Hematopoietic multipotent progenitor cell treated with erythropoietin and hydrocortisone succinate and interleukin-3 and kit ligand, for 8 days (in vitro differentiated cells): ENCODE measurements at regions not wholly inside any gene's neighbourhood (a gene's known extent, or its start where the extent isn't known, plus 50 kb on each side); places are given as distances from the start of the nearest gene placed in this dataset.
A peak's percentile ranks its signal among the peaks of the same experiment; 100 is the strongest.
"Not testable (repeated sequence)": the region's sequence is repeated elsewhere in the genome, so short reads cannot be mapped to it uniquely, and the experiment has no call there.

Experiments
- DNase-seq: peaks from one replicate; pipeline ENCODE4 v3.0.0-alpha.2; 2015

DNA sequence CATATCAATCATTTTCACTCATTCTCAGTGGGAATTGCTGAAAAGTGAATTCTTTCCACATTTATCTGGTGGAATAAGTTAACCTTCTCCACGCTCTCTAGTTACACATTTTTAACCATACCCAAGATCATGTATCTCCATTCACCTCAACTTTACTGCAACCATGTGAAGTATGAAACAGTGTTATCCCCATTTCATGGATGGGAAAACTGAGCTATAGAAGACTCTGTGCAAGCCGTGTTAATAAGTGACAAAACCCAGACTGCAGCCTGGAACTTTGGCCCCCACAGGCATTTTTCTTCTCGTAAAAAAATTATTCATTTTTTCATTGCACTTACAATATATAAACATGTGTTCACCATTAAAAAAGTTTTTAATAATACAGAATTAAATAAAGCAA, 82.4 kb upstream of the CCND2 start:
- no peak for DNase-seq

DNA sequence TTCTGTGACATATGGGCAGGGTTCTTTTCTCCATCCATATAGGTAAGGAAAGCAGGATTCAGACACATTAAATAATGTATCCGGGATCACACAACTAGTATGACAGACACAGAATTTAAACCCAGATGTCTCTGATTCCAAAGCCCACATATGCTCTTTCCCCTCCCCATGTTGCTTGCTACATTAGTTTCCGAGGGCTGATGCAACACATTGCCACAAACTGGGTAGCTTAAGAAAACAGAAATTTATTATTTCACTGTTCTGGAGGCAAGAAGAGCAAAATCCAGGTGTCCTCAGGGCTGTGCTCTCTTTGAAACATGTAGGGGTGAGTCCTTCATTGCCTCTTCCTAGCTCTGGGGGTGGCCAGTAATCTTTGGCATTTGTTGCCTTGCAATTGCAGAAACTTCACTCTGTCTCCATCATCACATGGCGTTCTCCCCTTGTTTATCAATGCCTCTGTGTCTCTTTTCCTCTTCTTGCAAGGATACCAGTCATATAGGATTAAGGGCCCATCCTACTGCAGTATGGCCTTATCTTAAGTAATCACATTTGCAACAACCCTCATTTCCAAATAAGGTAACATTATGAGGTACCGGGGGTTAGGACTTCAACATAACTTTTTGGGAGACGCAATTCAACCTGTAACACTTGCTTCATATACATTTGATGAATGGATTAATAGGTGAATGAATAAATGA, 83.0 kb upstream of the CCND2 start:
- DNase-seq, result peak; percentile 34

DNA sequence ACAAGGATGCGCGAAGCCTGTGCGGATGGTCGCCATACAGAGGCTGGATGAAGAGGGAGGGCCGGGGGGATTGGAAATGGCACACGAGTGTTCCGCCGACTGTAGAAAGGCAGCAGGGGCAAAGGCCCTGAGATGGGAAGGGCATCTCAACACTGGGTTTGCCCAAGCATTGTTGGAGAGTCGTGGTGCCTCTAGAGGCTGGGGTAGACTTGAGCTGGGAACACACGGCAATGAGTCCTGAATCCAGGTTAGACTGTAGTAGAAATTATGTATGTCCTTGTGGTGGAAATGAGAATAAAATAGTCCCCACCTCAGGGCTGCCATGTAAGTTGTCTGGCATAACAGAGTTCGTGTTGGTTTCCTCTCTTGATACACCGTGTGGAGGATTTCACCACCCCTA, 83.8 kb upstream of the CCND2 start:
- no peak for DNase-seq

DNA sequence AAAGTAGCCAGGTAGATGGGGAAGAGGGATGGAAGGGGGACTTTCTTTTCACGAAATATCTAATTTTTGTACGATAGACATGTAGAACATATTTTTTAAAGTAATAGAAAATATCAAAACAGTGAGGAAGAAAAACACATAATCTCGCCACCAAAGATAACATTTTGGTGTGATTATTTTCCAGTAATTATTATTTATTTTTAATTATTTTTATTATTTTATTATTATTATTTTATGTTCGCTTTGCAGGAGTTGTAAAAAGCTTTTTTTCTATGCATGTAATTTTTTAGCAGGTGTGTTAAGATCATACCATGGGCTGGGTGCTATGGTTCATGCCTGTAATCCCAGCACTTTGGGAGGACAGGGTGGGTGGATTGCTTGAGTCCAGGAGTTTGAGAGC, 85.6 kb upstream of the CCND2 start:
- DNase-seq, result no peak

DNA sequence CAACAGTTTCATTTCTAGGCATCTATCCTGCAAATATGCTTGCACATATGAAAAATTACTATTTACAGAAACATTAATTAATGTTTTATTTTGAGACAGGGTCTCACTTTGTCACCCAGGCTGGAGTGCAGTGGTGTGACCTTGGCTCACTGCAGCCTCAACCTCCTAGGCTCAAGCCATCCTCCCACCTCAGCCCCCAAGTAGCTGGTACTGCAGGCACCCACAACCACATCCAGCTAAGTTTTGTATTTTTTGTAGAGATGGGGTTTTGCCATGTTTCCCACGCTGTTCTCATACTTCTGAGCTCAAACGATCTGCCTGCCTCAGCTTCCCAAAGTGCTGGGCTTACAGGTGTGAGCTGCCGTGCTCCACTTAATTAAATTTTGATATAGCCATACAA, 86.2 kb upstream of the CCND2 start:
- DNase-seq, result not testable (repeated sequence)

DNA sequence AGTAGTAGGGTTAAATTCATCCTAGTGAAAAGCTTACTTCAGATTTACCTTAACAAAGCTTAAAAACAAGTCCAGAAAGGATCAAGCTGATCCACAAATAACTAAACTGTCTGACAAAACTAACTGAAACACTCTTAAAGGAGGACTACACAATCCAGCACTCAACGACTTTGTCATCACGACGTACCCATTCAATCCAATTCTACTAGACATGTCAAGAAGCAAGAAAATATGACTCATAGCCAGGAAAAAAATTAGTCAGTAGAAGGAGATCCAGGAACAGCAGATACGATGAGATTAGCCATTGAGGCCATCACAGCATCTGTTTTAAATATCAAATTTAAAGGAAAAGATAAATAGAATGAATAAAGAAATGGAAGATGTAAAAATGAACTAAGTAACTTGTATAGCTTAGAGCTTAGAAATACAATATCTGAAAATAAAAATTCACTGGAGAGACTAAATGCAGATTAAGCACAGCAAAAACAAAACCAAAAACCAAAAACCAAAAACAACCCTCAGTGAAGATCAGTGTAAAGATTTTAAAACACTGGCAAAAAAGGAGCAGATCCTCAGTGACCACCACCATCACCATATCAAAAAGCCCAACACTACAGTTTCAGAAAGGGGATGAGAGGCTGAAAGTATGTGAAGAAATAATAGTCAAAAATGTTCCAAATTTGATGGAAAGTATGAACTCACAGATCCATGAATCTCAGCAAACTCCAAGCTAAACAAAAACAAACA, 95.0 kb upstream of the CCND2 start:
- no peak for DNase-seq

DNA sequence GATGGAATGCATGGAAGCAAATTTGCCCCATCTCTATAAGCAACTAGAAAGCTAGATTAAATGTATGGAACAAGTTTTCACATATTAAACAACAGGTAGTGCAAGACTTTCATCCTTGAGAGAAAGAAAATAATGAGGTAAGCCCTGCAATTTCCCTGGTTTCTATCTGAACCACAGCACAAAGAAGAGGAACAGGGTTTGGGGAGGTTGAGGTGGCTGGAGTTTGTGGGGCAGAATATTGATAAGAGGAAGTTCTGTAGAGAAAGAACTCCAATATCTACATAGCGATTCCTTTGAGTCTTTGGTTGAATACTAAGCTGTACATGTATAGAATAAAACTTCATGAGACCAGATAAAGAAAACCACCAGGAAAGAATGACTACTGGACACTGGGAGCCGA, 96.3 kb upstream of the CCND2 start:
- no peak for DNase-seq

DNA sequence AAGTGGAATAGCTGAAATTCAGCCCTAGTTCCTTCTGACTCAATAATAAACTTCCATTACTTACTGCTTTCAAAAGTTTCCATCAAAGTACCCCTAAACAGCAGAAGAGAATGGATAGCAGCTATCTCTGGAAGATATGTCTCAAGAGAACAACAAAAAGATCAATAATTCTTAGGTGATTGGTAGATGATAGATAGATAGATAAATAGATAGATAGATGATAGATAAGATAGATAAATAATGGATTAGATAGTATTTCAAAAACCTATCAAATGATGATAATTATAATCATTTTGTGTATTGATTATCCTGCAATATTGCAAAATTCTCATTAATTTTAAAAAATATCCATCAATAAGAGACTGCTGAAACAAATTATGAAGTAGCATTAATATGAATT, 97.4 kb upstream of the CCND2 start:
- no peak for DNase-seq

DNA sequence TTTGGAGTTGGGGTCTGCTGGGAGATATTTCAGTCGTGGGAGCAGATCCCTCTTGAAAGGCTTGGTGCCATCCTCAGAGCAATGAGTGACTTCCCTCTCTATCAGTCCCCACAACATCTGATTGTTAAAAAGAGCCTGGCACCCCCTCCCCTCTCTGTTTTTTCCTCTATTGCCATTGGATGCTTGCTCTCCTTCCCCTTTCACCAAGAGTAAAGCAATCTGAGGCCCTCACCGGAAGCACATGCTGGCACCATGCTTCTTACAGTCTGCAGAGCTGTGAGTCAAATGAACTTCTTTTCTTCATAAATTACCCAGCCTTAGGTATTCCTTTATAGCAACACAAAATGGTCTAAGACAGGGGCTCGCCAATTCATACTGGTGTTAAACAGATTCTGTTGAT, 99.1 kb upstream of the CCND2 start:
- DNase-seq, result no peak

DNA sequence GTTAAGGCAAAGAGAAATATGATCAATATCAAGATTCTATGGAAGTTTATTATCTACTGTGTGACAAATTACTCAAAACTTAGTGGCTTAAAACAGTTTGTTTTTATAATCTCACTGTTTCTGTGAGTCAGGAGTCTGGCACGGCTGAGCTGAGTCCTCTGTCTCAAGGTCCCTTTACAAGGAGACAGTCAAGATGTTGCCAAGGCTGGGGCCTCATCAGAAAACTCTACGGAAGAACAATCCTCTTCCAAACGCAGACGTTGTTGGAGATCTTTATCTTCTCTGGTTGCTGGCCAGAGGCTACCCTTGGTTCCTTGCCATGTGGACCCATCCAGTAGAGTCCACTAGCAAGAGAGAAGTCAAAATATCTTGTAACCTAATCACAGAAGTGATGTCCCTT, 100.6 kb upstream of the CCND2 start:
- DNase-seq, result no peak

DNA sequence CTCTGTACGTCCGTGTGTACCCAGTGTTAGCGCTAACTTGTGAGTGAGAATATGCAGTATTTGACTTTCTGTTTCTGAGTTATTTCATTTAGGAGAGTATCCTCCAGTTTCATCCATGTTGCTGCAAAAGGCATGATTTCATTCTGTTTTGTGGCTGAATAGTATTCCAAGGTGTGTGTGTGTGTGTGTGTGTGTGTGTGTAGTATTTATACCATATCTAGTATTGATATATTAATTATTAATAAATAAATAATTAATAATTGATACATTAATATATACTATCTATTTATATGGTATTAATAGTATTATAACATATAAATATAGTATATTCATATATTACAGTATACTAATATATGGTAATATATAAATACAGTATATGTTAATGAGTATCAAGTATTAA, 101.8 kb upstream of the CCND2 start:
- no peak for DNase-seq

DNA sequence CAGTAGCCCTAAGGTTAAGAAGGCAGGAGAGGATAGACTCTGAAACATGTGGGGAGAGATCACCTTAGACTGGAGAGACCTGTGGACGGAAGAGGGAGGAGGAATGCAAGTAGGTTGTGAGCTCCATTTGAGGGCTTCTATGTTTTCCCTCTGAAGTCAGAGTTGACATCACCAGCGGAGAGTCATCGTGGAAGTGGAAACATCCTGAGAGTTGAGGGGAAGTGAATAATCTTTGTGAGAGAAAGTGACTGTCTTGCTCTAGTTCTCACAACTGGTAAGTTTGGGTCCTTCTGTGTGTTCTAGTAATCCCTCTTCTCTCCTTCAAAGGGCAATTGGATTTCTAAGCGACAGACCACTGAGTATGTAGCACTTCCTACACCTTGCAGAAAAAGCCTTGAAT, 103.6 kb upstream of the CCND2 start:
- DNase-seq, result no peak

DNA sequence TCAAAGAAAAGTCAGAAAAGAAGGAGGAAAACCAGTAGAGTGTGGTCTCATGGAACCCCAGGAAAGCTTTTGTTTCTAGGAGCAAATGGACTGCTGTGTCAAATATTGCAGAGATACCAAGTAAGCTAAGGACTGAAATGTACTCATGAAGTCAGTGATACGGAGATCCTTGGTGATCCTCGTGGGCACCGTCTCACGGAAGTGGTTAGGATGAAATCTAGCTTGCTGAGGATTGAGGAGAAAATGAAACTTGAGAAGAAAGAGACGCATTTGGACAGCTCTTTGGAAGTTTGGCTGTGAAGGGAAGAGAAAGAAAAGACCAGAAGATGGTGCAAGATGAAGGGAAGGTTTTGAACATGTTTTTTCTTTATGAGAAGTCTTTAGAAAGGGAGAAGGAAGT, 104.0 kb upstream of the CCND2 start:
- no peak for DNase-seq

DNA sequence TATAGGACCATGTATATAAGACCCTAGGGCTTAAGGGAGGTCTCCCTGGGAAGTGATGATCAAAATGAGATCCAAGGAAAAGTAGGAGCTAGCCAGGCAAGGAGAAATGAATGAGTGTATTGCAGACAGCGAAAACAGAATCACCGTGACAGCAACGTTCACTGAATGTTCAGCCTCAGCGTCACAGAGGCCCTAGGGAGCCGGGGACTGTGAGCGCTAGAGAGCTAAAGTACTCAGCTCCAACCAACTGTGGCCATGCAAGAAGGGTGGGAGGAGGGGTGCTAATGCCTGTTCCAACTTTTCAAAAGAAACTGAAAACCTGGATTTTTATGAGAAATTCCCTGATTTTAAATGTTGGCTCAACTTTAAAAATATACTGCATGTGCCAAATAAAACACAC, 105.5 kb upstream of the CCND2 start:
- no peak for DNase-seq

DNA sequence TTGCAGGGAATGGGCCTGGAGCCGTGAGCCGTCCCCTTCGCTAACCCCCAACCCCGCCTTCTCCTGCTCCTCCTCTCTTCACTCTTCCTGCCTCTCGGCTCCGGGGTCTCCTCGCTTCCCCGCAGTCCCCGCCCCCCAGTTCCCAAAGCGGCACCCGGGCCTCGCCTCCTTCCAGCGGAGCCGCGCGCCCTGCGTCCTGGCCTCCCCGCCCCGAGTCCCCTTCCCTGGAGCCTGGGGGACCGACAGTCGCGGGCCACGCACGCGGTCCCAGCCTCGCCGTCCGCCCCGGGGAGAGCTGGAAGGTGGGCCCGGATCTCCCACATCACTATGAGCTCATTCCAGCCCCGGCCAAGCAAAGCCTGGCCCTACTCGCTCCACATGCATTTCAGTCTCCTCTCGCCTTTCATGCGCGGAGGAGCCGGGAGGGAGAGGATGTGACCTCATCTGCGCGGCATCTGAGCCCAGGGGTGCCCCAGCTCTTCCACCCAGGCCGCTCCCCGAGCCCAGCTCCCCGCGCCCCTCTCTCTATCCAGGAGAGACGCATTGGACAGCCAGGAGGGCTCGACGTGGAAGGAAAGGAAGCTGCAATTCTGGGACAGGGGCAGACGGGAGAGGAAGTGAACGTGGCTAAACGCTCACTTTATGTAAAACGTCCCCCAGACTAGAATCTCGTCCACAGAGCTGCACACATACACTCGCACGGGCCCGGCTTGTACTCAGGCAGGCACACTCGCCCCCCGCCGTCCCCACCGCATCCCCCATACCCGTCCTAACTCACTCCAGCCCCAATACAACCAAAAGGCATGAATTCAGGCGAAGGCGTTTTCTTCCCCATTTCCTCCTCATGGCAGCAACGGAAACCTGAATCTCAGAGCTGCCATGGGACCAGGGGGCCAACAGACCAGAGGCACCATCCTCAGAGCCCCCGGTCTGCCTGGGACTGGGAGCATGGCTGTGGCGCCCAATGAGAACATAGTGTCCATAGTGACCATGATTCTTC, 108.7 kb upstream of the CCND2 start:
- peak; percentile 54 for DNase-seq

DNA sequence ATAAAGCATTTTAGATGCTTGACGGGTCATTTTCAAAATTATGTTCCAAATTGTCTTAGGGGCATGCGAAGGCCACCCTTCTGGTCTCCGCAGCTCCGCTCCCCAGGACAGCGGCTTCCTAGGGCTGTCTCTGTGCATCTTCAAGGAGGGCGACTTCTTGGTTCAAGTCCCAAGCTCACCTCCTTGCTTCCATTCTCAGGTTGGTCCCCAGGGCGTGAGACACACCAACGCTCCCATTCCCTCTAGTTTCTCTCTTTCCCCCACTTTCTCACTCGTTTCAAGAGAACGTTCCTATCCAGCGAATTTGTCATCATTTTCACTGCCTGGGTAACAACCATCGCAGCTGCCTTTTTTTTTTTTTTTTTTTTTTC, 109.4 kb upstream of the CCND2 start:
- no peak for DNase-seq

DNA sequence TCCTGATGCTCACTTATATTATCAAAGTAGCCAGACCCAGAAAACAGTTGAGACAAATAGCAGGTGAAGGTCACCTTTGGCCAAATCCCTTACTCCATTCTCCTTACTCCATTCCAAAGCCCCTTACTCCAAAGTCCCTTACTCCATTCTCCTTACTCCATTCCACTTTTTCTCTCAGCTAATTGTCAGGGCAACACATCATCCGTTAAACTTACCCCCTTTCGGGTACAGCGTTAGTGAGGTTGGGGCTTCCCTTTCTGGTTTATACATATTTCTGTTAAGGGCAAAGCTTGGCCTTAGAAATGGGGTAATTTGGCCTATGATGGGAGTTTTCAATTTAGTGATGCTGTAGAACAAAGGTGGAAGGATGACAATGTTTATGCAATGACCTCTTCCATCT, 111.8 kb upstream of the CCND2 start:
- DNase-seq, result no peak

DNA sequence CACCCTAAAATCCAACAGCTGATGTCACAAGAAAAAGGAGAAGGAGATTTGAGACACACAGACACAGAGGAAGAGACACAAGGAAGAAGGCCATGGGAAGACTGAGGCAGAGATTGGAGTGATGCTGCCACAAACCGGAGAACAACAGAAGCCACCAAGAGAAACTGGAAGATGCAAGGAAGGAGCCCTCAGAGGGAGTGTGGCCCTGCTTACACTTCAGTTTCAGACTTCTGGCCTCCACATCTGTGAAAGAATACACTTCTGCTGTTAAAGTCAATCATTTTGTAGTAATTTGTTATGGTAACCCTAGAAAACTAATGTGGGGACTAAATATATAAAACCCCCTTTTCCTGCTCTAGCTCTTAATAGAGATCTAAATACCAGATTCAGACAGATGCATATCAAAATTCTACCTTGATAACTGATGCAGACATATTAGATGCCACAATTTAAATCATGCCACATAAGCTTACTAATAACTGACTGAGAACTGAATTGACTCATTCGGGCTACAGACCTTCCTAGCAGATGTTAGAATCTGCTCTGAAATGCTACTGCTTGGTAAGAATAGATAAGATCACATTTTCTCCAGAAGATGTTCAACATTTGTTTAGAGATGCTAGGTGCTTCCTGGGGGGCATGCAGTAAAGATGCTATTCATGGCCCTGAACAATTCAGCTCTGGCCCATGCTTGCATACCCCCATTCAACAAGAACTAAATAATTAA, 113.1 kb upstream of the CCND2 start:
- no peak for DNase-seq

DNA sequence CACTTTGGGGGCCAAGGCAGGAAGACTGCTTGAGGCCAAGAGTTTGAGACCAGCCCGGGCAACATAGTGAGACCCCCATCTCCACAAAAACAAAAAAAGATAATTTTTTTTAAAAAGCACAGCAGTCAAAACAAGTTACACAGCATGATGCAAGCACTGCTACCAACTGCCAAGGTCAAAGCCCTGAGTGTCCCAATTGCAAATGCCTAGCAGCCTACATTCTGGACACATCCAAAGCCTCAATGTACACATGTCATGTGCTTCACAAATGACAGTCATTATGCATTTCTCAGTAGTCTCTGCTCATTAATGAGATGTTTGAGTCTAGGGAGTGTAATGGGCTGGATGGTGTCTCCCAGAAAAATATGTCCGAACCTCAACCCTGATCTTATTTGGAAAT, 113.7 kb upstream of the CCND2 start:
- no peak for DNase-seq

DNA sequence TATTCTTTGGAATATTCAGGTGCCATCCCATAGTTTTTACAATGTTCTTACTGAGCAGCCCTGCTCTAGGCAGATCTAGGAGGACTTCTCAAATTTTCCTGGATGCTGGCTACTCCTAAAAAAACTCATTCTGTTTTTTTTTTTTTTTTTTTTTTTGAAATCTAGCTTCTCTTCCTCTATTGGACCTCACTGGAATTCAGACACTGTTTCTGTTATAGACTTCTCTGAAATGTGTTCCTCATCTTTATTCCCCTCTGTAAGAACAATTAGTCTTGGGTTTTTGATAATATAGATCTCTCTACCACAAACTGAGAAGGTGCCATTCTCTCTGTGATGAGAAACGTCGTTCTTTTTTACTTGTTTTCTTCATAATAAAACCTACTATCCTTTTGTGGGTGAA, 115.3 kb upstream of the CCND2 start:
- no peak for DNase-seq

DNA sequence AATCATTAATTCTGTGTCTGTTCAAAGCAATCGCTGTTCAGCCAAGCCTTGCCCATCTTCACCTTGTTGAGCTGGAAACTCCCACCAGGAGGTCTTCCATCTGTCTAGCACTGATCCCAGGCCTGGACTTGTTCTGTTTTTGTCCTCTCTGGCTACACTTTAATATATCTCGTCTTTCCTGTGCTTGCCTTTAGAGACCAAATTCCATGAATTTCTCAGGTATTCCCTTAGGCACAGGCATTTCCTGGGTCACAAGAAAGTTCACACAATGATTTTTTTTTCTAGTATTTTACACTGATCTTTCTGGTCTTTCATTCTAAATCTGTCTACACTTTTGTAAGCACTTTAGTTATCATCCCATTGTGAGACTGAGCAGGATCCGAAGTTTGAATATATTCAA, 116.4 kb upstream of the CCND2 start:
- DNase-seq, result no peak

DNA sequence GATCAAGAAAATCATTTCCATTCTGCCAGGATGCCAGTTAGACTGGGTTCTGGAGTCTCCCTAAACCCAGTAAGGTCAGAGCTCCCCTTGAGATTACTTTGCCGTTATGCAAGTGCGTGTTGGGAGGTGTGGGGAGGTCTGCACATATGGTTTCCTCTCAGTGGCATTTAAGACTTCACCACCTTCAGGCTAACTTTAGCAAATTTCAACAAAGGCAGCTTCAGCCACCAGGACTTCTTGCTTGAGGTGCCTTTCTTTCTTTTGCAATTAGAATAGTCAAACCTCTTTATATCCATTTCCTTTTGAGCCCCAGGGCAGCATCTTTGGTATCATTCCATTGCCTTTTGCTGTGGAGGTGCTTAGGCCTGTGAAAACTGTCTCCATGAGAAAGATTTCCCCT, 117.2 kb upstream of the CCND2 start:
- DNase-seq, result no peak

DNA sequence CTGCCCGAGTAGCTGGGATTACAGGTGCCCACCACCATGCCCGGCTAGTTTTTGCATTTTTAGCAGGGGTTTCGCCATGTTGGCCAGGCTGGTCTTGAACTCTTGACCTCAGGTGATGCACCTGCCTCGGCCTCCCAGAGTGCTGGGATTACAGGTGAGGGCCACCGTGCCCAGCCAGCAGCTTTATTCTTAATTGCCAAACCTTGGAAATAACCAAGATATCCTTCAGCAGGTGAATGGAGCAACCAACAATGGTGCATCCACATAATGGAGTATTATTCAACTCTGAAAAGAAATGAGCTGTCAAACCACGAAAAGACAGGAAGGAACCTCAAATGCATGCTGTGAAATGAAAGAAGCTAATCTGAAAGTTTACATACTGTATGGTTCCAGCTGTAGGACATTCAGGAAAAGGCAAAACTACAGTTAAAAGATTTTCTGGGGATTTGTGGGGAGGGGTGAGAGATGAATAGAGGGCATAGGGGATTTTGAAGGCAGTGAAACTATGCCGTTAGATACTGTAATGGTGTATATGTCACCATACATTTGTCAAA, 118.8 kb upstream of the CCND2 start:
- no peak for DNase-seq
